CD14-positive monocyte (primary cell): ENCODE measurements at regions not wholly inside any gene's neighbourhood (a gene's known extent, or its start where the extent isn't known, plus 50 kb on each side); places are given as distances from the start of the nearest gene placed in this dataset.

Experiments used
- DNase-seq, 3 donors: peaks; one replicate each; pipeline ENCODE4 v3.0.0-alpha.2; 2011 to 2022
- H2AFZ ChIP-seq: 2 replicates; pipeline ENCODE4 v1.6.0; 2012; ENCODE audit warnings: mild to moderate bottlenecking, low read depth, low read length, inconsistent platforms; ENCODE audit not compliant: insufficient read depth, poor library complexity, severe bottlenecking
- H3K27ac ChIP-seq, 2 donors: 1 replicate in 1 of 2; 2 replicates in 1 of 2; pipeline ENCODE4 v1.5.1; 2012 to 2013; ENCODE audit warnings: low read length in 2 of 2, control low read depth in 1 of 2, inconsistent platforms in 1 of 2, low read depth in 1 of 2, mild to moderate bottlenecking in 1 of 2
- H3K27me3 ChIP-seq, 2 donors: one replicate each; pipeline versions ENCODE4 v1.6.0 to v1.6.1; 2011 to 2013; ENCODE audit warnings: low read length in 2 of 2; ENCODE audit not compliant: control insufficient read depth in 2 of 2, insufficient read depth in 2 of 2
- H3K36me3 ChIP-seq, 2 donors: replicated peaks in 1 of 2; 1 replicate in 1 of 2; 2 replicates in 1 of 2; pipeline versions ENCODE4 v1.5.1 to v1.6.1; 2012 to 2013; ENCODE audit warnings: low read length in 2 of 2, control low read depth in 1 of 2, inconsistent platforms in 1 of 2, mild to moderate bottlenecking in 1 of 2; ENCODE audit not compliant: insufficient read depth in 2 of 2, control insufficient read depth in 1 of 2
- H3K4me1 ChIP-seq, 2 donors: 1 replicate in 1 of 2; 2 replicates in 1 of 2; pipeline versions ENCODE4 v1.5.1 to v1.6.1; 2012 to 2013; ENCODE audit warnings: low read length in 2 of 2, control low read depth in 1 of 2, inconsistent platforms in 1 of 2, mild to moderate bottlenecking in 1 of 2, moderate library complexity in 1 of 2; ENCODE audit not compliant: insufficient read depth in 2 of 2, control insufficient read depth in 1 of 2
- H3K4me2 ChIP-seq: replicated peaks from 2 replicates; pipeline ENCODE3; 2012; ENCODE audit warnings: low read length, moderate library complexity, mild to moderate bottlenecking; ENCODE audit not compliant: poor library complexity, severe bottlenecking; ENCODE audit errors: extremely low read depth
- H3K4me3 ChIP-seq, 3 experiments: fragments of 200-600 bp in 1 of 3; sonication (generic) in 1 of 3; replicated peaks in 1 of 3; 1 replicate in 2 of 3; 2 replicates in 1 of 3; pipeline ENCODE4 v1.5.1; 2011 to 2013; ENCODE audit warnings: low read length in 3 of 3, mild to moderate bottlenecking in 3 of 3, control low read depth in 2 of 3, low read depth in 2 of 3, inconsistent platforms in 1 of 3, moderate library complexity in 1 of 3
- H3K79me2 ChIP-seq: 2 replicates; pipeline ENCODE4 v1.6.0; 2012; ENCODE audit warnings: mild to moderate bottlenecking, control low read depth, inconsistent platforms, low read length, moderate library complexity; ENCODE audit not compliant: insufficient read depth
- H3K9ac ChIP-seq: 2 replicates; pipeline ENCODE4 v1.6.0; 2017; ENCODE audit warnings: low read length, mild to moderate bottlenecking; ENCODE audit not compliant: insufficient read depth, poor library complexity, severe bottlenecking
- H3K9me3 ChIP-seq, 2 donors: replicated peaks in 1 of 2; 1 replicate in 1 of 2; 2 replicates in 1 of 2; pipeline versions ENCODE4 v1.5.1 to v1.6.1; 2012 to 2013; ENCODE audit warnings: low read length in 2 of 2, control low read depth in 1 of 2; ENCODE audit not compliant: control insufficient read depth in 1 of 2, insufficient read depth in 1 of 2
- H4K20me1 ChIP-seq: 2 replicates; pipeline ENCODE4 v1.6.0; 2012; ENCODE audit warnings: mild to moderate bottlenecking, low read length, control low read depth, moderate library complexity; ENCODE audit not compliant: insufficient read depth
- H3K27ac Mint-ChIP-seq, 7 donors: one replicate each; pipeline ENCODE4 v1.8.0; 2020; ENCODE audit warnings: mild to moderate bottlenecking in 7 of 7, mixed read lengths in 7 of 7, moderate library complexity in 6 of 7, inconsistent platforms in 2 of 7
- H3K27me3 Mint-ChIP-seq, 3 donors: one replicate each; pipeline ENCODE4 v1.8.0; 2021 to 2022; ENCODE audit warnings: low read depth in 3 of 3, mild to moderate bottlenecking in 3 of 3, mixed read lengths in 3 of 3, moderate library complexity in 3 of 3, inconsistent platforms in 1 of 3
- H3K36me3 Mint-ChIP-seq, 2 donors: one replicate each; pipeline ENCODE4 v1.8.0; 2020; ENCODE audit warnings: mixed read lengths in 2 of 2, inconsistent platforms in 1 of 2, mild to moderate bottlenecking in 1 of 2
- H3K4me1 Mint-ChIP-seq: one replicate; pipeline ENCODE4 v1.8.0; 2020; ENCODE audit warnings: mild to moderate bottlenecking, mixed read lengths
- H3K4me3 Mint-ChIP-seq, 2 donors: one replicate each; pipeline ENCODE4 v1.8.0; 2020; ENCODE audit warnings: mild to moderate bottlenecking in 2 of 2, mixed read lengths in 2 of 2, moderate library complexity in 1 of 2
- H3K9me3 Mint-ChIP-seq, 7 donors: one replicate each; pipeline ENCODE4 v1.8.0; 2020 to 2022; ENCODE audit warnings: mixed read lengths in 7 of 7, mild to moderate bottlenecking in 6 of 7, moderate library complexity in 6 of 7, inconsistent platforms in 2 of 7
- WGBS: methylation state at CpG from one replicate; pipeline ENCODE4 v1.1.5; 2013; ENCODE audit warnings: missing lambda C conversion rate; ENCODE audit not compliant: insufficient coverage; 5-methylcytosine and 5-hydroxymethylcytosine counted together
- intact Hi-C, 2 donors: fragments of 100-400 bp; cut with micrococcal nuclease; formaldehyde crosslinking; loops; one replicate each; pipeline versions ENCODE4 v1.15.0 to v1.15.1; 2023
- TF ChIP-seq, protein P1 (sequence below): fragments of 200-600 bp; IDR thresholded peaks from one replicate; pipeline ENCODE4 v1.8.0; 2022; ENCODE audit warnings: antibody characterized with exemption, mild to moderate bottlenecking

GRCh38 chr18:40841467-40841866 is 1113.6 kb upstream of the PIK3C3 start:
- H3K9ac ChIP-seq = no peak overlapping the region
- DNase-seq = no peak
- H3K4me2 ChIP-seq = no peak overlapping the region
- H3K4me3 Mint-ChIP-seq = no peak overlapping the region
- H2AFZ ChIP-seq = no peak overlapping the region
- no peaks in the 10 kb centered on the region for H3K27me3 Mint-ChIP-seq
- H3K36me3 Mint-ChIP-seq = no peaks in the 10 kb centered on the region
- no peaks in the 10 kb centered on the region for H3K4me1 ChIP-seq
- H3K79me2 ChIP-seq = no peaks in the 10 kb centered on the region
- H3K27ac Mint-ChIP-seq = no peak overlapping the region
- H4K20me1 ChIP-seq = no peaks in the 10 kb centered on the region
- H3K27me3 ChIP-seq = no peaks in the 10 kb centered on the region
- intact Hi-C loops = no loop called here
- TF ChIP-seq, protein P1, sequence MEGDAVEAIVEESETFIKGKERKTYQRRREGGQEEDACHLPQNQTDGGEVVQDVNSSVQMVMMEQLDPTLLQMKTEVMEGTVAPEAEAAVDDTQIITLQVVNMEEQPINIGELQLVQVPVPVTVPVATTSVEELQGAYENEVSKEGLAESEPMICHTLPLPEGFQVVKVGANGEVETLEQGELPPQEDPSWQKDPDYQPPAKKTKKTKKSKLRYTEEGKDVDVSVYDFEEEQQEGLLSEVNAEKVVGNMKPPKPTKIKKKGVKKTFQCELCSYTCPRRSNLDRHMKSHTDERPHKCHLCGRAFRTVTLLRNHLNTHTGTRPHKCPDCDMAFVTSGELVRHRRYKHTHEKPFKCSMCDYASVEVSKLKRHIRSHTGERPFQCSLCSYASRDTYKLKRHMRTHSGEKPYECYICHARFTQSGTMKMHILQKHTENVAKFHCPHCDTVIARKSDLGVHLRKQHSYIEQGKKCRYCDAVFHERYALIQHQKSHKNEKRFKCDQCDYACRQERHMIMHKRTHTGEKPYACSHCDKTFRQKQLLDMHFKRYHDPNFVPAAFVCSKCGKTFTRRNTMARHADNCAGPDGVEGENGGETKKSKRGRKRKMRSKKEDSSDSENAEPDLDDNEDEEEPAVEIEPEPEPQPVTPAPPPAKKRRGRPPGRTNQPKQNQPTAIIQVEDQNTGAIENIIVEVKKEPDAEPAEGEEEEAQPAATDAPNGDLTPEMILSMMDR = no peak
- H3K27ac ChIP-seq = no peak overlapping the region
- H3K4me3 ChIP-seq = no peak overlapping the region
- peaks cover 0 to 8% (median 6%) of the 10 kb centered on the region in 7 donors for H3K9me3 Mint-ChIP-seq
- no peaks in the 10 kb centered on the region for H3K36me3 ChIP-seq
- H3K4me1 Mint-ChIP-seq = no peaks in the 10 kb centered on the region
- peaks cover 7 to 9% of the 10 kb centered on the region in 2 donors for H3K9me3 ChIP-seq

DNA sequence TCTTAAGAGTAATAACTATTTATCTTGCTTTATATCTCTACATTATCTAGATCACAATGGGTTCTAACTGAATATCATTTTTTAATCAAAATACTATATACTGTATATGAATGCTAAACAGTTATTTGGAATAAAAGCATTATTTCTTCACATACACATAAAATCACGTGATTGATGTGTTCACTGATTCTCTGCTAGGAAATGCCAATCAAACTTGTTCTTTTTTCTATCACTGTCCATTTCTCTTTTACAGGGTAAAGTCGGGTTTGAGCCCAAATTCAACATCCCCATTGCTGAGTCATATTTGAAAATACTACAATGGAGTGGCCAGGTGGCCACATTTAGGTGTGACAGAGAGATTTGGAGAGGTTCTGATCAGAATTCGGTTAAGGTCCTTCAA is 1114.0 kb upstream of the PIK3C3 start:
- TF ChIP-seq, protein P1 = no peak
- no peaks in the 10 kb centered on the region for H3K36me3 Mint-ChIP-seq
- H3K4me2 ChIP-seq = no peak overlapping the region
- peaks cover 0 to 8% (median 6%) of the 10 kb centered on the region in 7 donors for H3K9me3 Mint-ChIP-seq
- H3K4me3 ChIP-seq = no peak overlapping the region
- intact Hi-C loops = no loop called here
- no peak overlapping the region for H3K9ac ChIP-seq
- no peaks in the 10 kb centered on the region for H3K79me2 ChIP-seq
- no peak for DNase-seq
- H3K27me3 ChIP-seq = no peaks in the 10 kb centered on the region
- H3K27ac Mint-ChIP-seq = no peak overlapping the region
- no peak overlapping the region for H3K4me3 Mint-ChIP-seq
- no peaks in the 10 kb centered on the region for H3K4me1 ChIP-seq
- no peaks in the 10 kb centered on the region for H4K20me1 ChIP-seq
- WGBS = no CpG with 5 or more reads among the region's 3 CpGs
- peaks cover 7 to 9% of the 10 kb centered on the region in 2 donors for H3K9me3 ChIP-seq
- H3K36me3 ChIP-seq = no peaks in the 10 kb centered on the region
- H3K27me3 Mint-ChIP-seq = no peaks in the 10 kb centered on the region
- no peak overlapping the region for H3K27ac ChIP-seq
- no peaks in the 10 kb centered on the region for H3K4me1 Mint-ChIP-seq
- no peak overlapping the region for H2AFZ ChIP-seq
